Epidermal melanocyte (primary cell): ENCODE measurements at regions not wholly inside any gene's neighbourhood (a gene's known extent, or its start where the extent isn't known, plus 50 kb on each side); places are given as distances from the start of the nearest gene placed in this dataset.
"Not testable (repeated sequence)": the region's sequence is repeated elsewhere in the genome, so short reads cannot be mapped to it uniquely, and the experiment has no call there.

ENCODE experiments used
- DNase-seq: peaks from one replicate; pipeline ENCODE4 v3.0.0; 2011; ENCODE audit warnings: low spot score; ENCODE audit not compliant: insufficient read length

GRCh38 chr6:163892824-163893561 lies 478.5 kb downstream of the QKI start:
- no peak for DNase-seq

GRCh38 chr6:163889904-163890514 lies 475.5 kb downstream of the QKI start:
- DNase-seq, result no peak

DNA sequence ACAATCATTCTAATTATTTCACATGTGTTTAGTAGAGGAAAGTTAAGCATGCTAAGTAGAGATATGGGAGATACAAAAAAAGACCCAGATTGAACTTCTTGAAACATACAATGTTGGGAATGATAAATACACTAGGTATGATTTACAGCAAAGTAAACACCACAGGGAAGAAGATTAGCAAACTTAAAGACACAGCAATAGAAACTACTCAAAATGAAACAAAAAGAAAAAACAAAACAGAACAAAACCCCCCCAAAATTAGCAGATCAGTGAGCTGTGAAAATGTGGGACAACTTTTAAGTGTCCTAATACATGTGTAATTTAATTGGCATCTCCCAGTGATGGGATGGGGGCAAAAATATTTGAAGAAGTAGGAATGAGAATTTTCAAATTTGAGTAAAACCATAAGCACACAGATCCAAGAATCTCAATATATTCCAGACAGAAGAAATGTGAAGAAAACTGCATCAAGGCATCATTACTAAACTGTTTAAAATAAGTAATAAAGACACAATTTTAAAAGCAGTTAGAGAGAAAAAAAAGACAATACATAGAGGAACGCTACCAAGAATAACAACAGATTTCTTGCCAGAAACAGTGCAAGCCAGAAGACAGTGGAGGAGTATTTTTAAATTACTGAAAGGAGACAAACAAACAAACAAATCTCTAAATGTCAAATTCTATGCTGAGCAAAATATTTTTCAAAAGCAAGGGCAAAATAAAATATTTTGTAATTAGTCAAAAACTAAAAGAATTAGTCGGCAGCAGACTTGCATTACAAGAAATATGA lies 473.7 kb downstream of the QKI start:
- DNase-seq, result no peak

DNA sequence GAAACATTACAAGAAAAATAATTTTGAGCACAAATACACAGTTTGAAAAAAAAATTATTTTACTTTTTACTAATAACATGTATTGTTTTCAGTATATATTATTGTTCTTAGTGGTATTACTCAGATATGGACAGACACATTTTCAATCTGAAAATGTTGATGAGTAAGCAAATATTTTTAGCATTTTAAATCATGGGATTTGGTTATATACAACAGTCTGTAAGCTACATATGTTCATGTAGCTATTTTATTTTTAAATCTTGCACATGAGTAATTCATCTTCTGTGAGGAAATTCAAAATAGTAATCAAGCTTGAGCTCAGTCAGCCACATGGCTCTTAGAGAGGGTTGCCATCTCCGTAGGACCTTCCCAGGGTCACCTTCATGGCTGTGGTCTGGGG lies 471.9 kb downstream of the QKI start:
- no peak for DNase-seq

GRCh38 chr6:163883984-163884383 lies 469.5 kb downstream of the QKI start:
- DNase-seq, result no peak

DNA sequence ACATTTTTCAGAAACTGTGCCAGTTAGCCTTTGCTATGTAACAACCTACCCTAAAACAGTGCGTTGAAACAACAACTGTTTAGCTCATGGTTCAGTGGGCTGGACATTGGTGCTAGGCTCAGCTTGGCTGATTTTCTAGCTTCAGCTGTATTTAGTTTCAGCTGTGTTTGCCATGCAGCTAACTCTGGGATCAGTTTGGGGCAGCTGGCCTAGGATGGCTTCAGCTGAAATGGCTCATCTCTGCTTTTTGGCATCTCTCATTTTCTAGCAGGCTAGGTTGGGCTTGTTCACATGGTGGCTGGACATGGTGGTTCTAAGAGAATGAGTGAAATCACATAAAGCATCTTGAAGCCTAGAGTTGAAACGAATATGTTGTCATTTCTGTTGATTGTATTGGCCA lies 464.2 kb downstream of the QKI start:
- no peak for DNase-seq

- no peak for DNase-seq
Observed at GRCh38 chr6:163877877-163878639, 463.5 kb downstream of the QKI start.

DNA sequence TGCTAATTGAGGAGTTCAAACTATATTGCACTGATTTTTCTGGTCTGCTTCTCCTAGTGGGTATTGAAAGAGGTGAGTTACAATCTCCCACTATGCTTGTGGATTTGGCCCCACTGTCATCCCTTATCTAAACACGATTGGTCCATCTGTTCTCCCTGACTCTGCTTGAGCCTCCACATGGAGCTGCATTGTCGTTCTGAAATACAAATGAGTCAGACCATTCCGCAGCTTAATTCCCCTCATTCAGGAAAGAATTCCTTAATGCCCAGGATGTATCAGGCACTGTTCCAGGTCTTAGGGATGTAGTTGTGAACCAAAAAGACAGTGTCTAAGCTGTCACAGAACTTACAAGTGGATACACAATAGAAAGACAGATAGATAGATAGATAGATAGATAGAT lies 461.9 kb downstream of the QKI start:
- no peak for DNase-seq

DNA sequence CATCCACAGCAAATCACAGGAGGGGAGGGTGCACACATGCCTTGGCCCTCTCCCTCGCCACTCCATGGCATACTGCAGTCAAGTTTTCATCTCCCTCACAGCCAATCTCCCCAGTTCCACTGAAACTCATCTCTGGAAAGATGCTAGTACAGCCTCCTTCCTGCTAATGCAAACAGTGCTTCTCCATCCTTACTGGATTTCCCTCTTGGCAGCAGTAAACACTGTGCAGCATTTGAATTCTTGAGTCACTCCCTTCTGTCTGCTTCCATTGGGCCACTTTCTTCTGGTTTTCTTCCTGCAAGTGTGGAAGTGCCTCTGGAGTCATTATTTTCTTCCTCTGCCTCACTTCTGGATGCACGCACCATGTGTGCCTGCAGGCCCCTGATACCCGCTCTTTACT lies 460.3 kb downstream of the QKI start:
- DNase-seq, result no peak

- DNase-seq, result no peak
Observed at GRCh38 chr6:163872335-163872734, 457.8 kb downstream of the QKI start.

GRCh38 chr6:163871616-163872015 lies 457.1 kb downstream of the QKI start:
- DNase-seq, result no peak

DNA sequence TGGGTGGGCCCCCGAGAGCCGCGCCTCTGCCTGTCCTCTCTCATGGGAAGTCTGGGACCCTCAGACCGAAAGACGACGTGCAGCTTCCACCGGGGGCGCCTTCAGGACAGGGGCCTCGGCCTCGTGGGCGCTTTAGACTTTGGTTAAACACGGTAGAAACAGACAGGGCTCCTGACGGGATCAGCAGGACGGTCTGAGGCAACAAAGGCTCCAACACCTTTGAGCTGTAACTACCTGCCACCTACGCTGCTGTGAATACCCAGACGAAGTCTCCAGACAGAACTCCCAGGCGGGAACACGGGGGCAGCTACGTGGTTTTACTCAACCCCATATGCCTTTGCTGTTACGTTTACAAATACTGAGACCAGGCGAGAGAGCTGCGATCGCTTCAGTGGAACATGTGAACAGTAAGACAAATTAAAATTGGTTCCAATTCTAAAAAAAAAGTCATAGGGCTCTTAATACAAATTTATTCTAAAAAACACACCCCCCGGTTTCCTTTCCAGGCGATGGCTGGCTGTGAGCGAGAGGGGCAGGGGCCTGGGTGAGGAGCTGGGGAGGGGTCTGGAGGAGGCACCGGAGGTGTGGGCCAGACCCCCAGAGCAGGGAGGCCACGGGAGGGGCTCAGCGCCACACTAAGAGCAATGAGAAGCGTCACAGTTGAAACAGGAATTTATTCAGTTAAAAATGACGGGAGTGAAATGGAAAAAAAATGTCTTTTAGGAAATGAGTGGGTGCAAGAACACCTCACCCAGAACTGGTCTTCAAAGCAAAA lies 453.2 kb downstream of the QKI start:
- no peak for DNase-seq

DNA sequence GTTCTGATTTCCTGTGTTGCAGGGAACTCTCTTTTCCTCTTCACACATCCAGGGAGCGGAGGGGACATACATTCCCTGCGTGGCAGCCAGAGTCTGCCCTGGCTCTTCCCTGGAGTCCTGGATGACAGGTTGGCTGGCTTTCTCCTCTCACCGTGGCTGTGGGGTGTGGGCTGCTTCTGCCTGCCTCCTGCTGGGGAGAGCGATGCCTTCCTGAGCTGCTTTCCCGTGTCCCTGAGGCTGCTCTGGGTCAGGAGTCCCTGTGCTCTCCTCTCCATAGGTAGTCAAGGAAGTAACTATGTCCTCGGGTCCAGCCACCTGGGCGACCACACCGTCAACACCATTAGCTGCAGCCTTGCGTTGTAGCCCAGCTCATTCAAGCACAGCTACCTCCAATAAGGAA lies 451.7 kb downstream of the QKI start:
- no peak for DNase-seq

GRCh38 chr6:163863565-163863964 lies 449.0 kb downstream of the QKI start:
- no peak for DNase-seq

GRCh38 chr6:163862701-163863100 lies 448.2 kb downstream of the QKI start:
- no peak for DNase-seq

GRCh38 chr6:163861627-163862026 lies 447.1 kb downstream of the QKI start:
- DNase-seq, result no peak

DNA sequence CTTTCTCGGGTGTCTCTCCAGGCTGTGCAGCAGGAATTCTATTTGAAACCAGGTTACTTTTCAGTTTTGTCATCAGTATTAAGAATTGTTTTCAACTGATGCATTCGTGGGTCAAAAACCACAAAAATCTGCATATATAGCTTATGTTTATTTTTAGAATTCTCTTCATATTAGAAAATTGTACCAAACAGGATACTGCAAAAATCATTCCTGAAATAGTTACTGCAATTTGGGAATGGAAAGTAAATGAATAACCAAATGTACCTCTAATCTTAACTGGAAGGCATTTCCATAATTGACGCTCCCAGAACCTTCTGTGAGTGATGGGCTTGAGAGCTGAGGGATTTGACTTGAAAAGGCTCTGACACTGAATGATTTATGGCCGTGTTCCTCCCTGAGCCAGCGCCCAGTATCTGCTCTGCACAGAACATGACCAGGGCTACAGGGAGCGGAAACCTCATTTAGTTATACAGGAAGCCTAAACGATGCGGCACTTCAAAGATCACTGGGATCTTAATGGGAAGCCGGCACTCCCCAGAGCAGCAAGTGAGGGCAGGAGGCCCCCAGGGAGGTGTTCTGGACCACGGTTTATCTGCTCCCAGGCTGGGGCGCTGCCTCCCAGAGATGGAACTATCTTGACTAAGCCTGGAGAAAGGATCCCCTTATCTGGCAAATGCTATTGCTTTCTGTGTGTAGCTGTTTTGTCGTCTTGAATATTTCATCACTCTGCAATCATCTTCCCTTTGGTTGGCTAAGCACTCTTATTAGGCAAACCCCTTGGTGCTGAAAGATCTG lies 446.0 kb downstream of the QKI start:
- no peak for DNase-seq

DNA sequence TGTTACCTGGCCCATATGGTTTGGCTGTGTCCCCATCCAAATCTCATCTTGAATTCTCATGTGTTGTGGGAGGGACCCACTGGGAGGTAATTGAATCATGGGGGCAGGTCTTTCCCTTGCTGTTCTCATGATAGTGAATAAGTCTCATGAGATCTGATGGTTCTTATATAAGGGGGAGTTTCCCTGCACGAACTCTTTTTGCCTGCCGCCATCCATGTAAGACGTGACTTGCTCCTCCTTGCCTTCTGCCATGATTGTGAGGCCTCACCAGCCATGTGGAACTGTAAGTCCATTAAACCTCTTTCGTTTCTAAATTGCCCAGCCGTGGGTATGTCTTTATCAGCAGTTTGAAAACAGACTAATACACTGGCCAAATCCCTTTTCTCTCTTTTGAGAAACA lies 444.4 kb downstream of the QKI start:
- DNase-seq, result not testable (repeated sequence)

GRCh38 chr6:163857421-163857820 lies 442.9 kb downstream of the QKI start:
- no peak for DNase-seq

DNA sequence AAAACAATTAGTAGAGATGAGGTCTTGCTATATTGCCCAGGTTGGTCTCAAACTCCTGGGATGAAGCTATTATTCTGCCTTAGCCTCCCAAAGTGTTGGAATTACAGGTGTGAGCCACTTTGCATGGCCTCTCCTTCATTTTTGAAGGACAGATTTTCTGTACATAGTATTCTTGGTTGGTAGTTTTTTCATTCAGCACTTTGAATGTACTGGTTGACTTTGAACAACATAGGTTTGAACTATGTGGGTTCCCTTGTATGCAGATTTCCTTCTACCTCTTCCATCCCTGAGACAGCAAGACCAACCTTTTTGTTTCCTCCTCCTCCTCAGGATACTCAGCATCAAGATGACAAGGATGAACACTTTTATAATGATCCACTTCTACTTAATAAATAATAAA lies 436.4 kb downstream of the QKI start:
- DNase-seq, result no peak
